Left ventricle myocardium inferior (tissue), 1 donor: ENCODE measurements at regions not wholly inside any gene's neighbourhood (a gene's known extent, or its start where the extent isn't known, plus 50 kb on each side); places are given as distances from the start of the nearest gene placed in this dataset.

Experiments
- DNase-seq: peaks from one replicate; pipeline ENCODE4 v3.0.0-alpha.2; 2020
- H3K27ac ChIP-seq: fragments of 200-600 bp; replicated peaks from 2 replicates; pipeline ENCODE4 v1.8.0; 2021
- H3K27me3 ChIP-seq: fragments of 200-600 bp; 2 replicates; pipeline ENCODE4 v1.8.0; 2021; ENCODE audit warnings: low read depth
- H3K36me3 ChIP-seq: fragments of 200-600 bp; 2 replicates; pipeline ENCODE4 v1.8.0; 2021
- H3K4me1 ChIP-seq: fragments of 200-600 bp; 2 replicates; pipeline ENCODE4 v1.8.0; 2021
- H3K4me3 ChIP-seq: fragments of 200-600 bp; 2 replicates; pipeline ENCODE4 v1.8.0; 2021; ENCODE audit warnings: mild to moderate bottlenecking, moderate library complexity
- H3K9me3 ChIP-seq: fragments of 200-600 bp; replicated peaks from 2 replicates; pipeline ENCODE4 v1.8.0; 2021
- CTCF ChIP-seq: fragments of 200-600 bp; IDR thresholded peaks from 2 replicates; pipeline ENCODE4 v1.8.0; 2021; ENCODE audit warnings: antibody characterized with exemption, mild to moderate bottlenecking, borderline replicate concordance
- intact Hi-C: fragments of 100-400 bp; cut with micrococcal nuclease; formaldehyde crosslinking; loops from one replicate; pipeline ENCODE4 v1.11.0; 2022
- donor health status: DM: no; HTN: yes; CAD: no; lungs with severe emphysema.

- Histone ChIP-seq H3K9me3 (no peaks in the 10 kb centered on the region), H3K36me3 (no peaks in the 10 kb centered on the region), H3K27ac (no peak overlapping the region), H3K4me3 (no peak overlapping the region), H3K4me1 (no peaks in the 10 kb centered on the region), H3K27me3 (no peaks in the 10 kb centered on the region)
- no peak for DNase-seq
- intact Hi-C loops, result no loop called here
- TF ChIP-seq CTCF, result no peak
These were observed 345.7 kb upstream of the HS3ST1 start for GRCh38 chr4:11774346-11774745.

GRCh38 chr4:11773798-11774197 lies 345.1 kb upstream of the HS3ST1 start:
- H3K4me3 ChIP-seq, result no peak overlapping the region
- intact Hi-C loops, result no loop called here
- no peaks in the 10 kb centered on the region for H3K27me3 ChIP-seq
- no peak overlapping the region for H3K27ac ChIP-seq
- TF ChIP-seq CTCF, result no peak
- H3K4me1 ChIP-seq, result no peaks in the 10 kb centered on the region
- H3K9me3 ChIP-seq, result no peaks in the 10 kb centered on the region
- DNase-seq, result no peak
- no peaks in the 10 kb centered on the region for H3K36me3 ChIP-seq

GRCh38 chr4:11769434-11769833 lies 340.7 kb upstream of the HS3ST1 start:
- H3K27ac ChIP-seq, result no peak overlapping the region
- H3K4me1 ChIP-seq, result no peaks in the 10 kb centered on the region
- no peaks in the 10 kb centered on the region for H3K9me3 ChIP-seq
- no peaks in the 10 kb centered on the region for H3K27me3 ChIP-seq
- H3K36me3 ChIP-seq, result no peaks in the 10 kb centered on the region
- no peak for DNase-seq
- no peak overlapping the region for H3K4me3 ChIP-seq
- intact Hi-C loops, result no loop called here
- TF ChIP-seq CTCF, result no peak

GRCh38 chr4:11768251-11768972 lies 339.7 kb upstream of the HS3ST1 start:
- intact Hi-C loops, result no loop called here

DNA sequence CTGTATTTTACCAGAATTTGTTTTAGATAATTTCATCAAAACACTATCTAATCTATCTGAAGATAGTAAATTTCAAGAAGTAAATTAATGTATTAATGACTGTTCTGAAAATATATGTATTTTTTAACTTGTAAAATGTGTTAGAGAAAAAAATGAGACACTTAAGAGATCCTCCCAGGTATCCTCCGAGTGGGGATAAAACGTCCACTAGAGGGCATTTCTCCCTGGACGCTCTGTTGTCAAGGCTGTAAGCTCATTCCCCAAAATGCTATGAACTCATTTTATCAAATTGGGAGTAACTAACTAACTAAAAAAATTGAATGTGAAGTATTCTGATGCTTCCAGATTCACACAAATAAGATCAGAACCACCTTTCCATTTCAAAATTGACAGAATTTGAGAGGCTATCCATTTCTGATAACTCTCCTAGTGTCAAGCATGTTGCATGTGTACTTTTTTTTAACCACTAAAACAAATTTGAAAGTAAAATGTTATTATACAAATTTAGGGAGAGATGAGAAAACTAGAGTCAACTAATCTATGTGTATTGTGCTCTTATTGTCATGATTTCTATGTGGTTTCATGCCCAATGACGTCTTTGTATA lies 337.3 kb upstream of the HS3ST1 start:
- Histone ChIP-seq H3K27me3 (no peaks in the 10 kb centered on the region), H3K4me3 (no peak overlapping the region), H3K4me1 (no peaks in the 10 kb centered on the region), H3K9me3 (no peaks in the 10 kb centered on the region), H3K27ac (no peak overlapping the region), H3K36me3 (no peaks in the 10 kb centered on the region)
- no peak for DNase-seq
- TF ChIP-seq CTCF, result peak; percentile 79
- intact Hi-C loops, result no loop called here

More at GRCh38 chr4:11768251-11768972, 339.7 kb upstream of the HS3ST1 start:
- Histone ChIP-seq H3K36me3 (no peaks in the 10 kb centered on the region), H3K4me3 (no peak overlapping the region), H3K27ac (no peak overlapping the region), H3K9me3 (no peaks in the 10 kb centered on the region), H3K27me3 (no peaks in the 10 kb centered on the region), H3K4me1 (no peaks in the 10 kb centered on the region)
- TF ChIP-seq CTCF, result no peak
- no peak for DNase-seq
